ENCODE measurements at regions not wholly inside any gene's neighbourhood (a gene's known extent, or its start where the extent isn't known, plus 50 kb on each side); places are given as distances from the start of the nearest gene placed in this dataset.

GRCh38 chr3:34264337-34265041, 466.1 kb downstream of the PDCD6IP start:
- Histone ChIP-seq H4K20me1 (ENCODE audit: insufficient read depth) (no peaks in the 10 kb centered on the region), H3K4me3 (IDR thresholded peaks at IDR 0.05; ENCODE audit: insufficient read depth, low read depth, low read length) (no peak overlapping the region), H3K4me2 (no peak overlapping the region), H3K36me3 (ENCODE audit: insufficient read depth) (no peaks in the 10 kb centered on the region), H3K79me2 (ENCODE audit: insufficient read depth, low read depth) (no peaks in the 10 kb centered on the region), H3K4me1 (ENCODE audit: low read depth, poor library complexity, severe bottlenecking) (no peaks in the 10 kb centered on the region), H3K27me3 (ENCODE audit: insufficient read depth, low read depth) (no peaks in the 10 kb centered on the region), H3K27ac (no peak overlapping the region), H3K9ac (no peak overlapping the region), H2AFZ (ENCODE audit: low read depth) (no peak overlapping the region)
- TF ChIP-seq CTCF (conservative IDR thresholded peaks at IDR 0.05; ENCODE audit: low read depth, low read length) = no peak

GRCh38 chr3:34267088-34267487, 468.7 kb downstream of the PDCD6IP start:
- H3K27ac ChIP-seq = no peak overlapping the region
- no peak for TF ChIP-seq CTCF (conservative IDR thresholded peaks at IDR 0.05; ENCODE audit: low read depth, low read length)
- no peak overlapping the region for H3K9ac ChIP-seq
- no peak overlapping the region for H3K4me3 ChIP-seq (IDR thresholded peaks at IDR 0.05; ENCODE audit: insufficient read depth, low read depth, low read length)
- H3K79me2 ChIP-seq (ENCODE audit: insufficient read depth, low read depth) = no peaks in the 10 kb centered on the region
- no peak overlapping the region for H3K4me2 ChIP-seq
- no peaks in the 10 kb centered on the region for H3K36me3 ChIP-seq (ENCODE audit: insufficient read depth)
- H3K4me1 ChIP-seq (ENCODE audit: low read depth, poor library complexity, severe bottlenecking) = no peaks in the 10 kb centered on the region
- no peaks in the 10 kb centered on the region for H3K27me3 ChIP-seq (ENCODE audit: insufficient read depth, low read depth)
- H4K20me1 ChIP-seq (ENCODE audit: insufficient read depth) = no peaks in the 10 kb centered on the region
- no peak overlapping the region for H2AFZ ChIP-seq (ENCODE audit: low read depth)

GRCh38 chr3:34268032-34268709, 469.7 kb downstream of the PDCD6IP start:
- no peak for TF ChIP-seq CTCF (conservative IDR thresholded peaks at IDR 0.05; ENCODE audit: low read depth, low read length)
- Histone ChIP-seq H3K9ac (no peak overlapping the region), H3K4me3 (IDR thresholded peaks at IDR 0.05; ENCODE audit: insufficient read depth, low read depth, low read length) (no peak overlapping the region), H4K20me1 (ENCODE audit: insufficient read depth) (no peaks in the 10 kb centered on the region), H3K79me2 (ENCODE audit: insufficient read depth, low read depth) (no peaks in the 10 kb centered on the region), H3K4me1 (ENCODE audit: low read depth, poor library complexity, severe bottlenecking) (no peaks in the 10 kb centered on the region), H3K27me3 (ENCODE audit: insufficient read depth, low read depth) (no peaks in the 10 kb centered on the region), H3K36me3 (ENCODE audit: insufficient read depth) (no peaks in the 10 kb centered on the region), H3K27ac (no peak overlapping the region), H3K4me2 (no peak overlapping the region), H2AFZ (ENCODE audit: low read depth) (no peak overlapping the region)

GRCh38 chr3:34275811-34276210, 477.4 kb downstream of the PDCD6IP start:
- Histone ChIP-seq H3K9ac (no peak overlapping the region), H3K79me2 (ENCODE audit: insufficient read depth, low read depth) (no peaks in the 10 kb centered on the region)

More at GRCh38 chr3:34275811-34276210, 477.4 kb downstream of the PDCD6IP start:
- Histone ChIP-seq H2AFZ (ENCODE audit: low read depth) (no peak overlapping the region), H3K4me1 (ENCODE audit: low read depth, poor library complexity, severe bottlenecking) (no peaks in the 10 kb centered on the region), H3K4me2 (no peak overlapping the region), H3K27me3 (ENCODE audit: insufficient read depth, low read depth) (no peaks in the 10 kb centered on the region), H3K27ac (no peak overlapping the region), H4K20me1 (ENCODE audit: insufficient read depth) (no peaks in the 10 kb centered on the region), H3K36me3 (ENCODE audit: insufficient read depth) (no peaks in the 10 kb centered on the region), H3K4me3 (IDR thresholded peaks at IDR 0.05; ENCODE audit: insufficient read depth, low read depth, low read length) (no peak overlapping the region)
- no peak for TF ChIP-seq CTCF (conservative IDR thresholded peaks at IDR 0.05; ENCODE audit: low read depth, low read length)

All from KMS-11 (cell line).